Limb (tissue), 2 donors: ENCODE measurements at regions not wholly inside any gene's neighbourhood (a gene's known extent, or its start where the extent isn't known, plus 50 kb on each side); places are given as distances from the start of the nearest gene placed in this dataset.

Experiments
- DNase-seq, 2 donors: peaks; one replicate each; pipeline ENCODE4 v3.0.0-alpha.2; 2016; ENCODE audit errors: extremely low spot score in 2 of 2

- DNase-seq, result no peak
Measured at GRCh38 chr11:92829121-92829520, 140.3 kb upstream of the MTNR1B start.

- no peak for DNase-seq
Measured at GRCh38 chr11:92829671-92830070, 139.8 kb upstream of the MTNR1B start.

GRCh38 chr11:92830377-92831155, 138.9 kb upstream of the MTNR1B start:
- no peak for DNase-seq

- DNase-seq, result no peak
Measured at GRCh38 chr11:92834296-92835020, 135.0 kb upstream of the MTNR1B start.

- DNase-seq, result no peak
Measured at GRCh38 chr11:92837595-92837994, 131.9 kb upstream of the MTNR1B start.

GRCh38 chr11:92838759-92839310, 130.6 kb upstream of the MTNR1B start:
- peak in 1 of 2 donors; percentile 42 for DNase-seq

GRCh38 chr11:92839450-92839849, 130.0 kb upstream of the MTNR1B start:
- no peak for DNase-seq

- no peak for DNase-seq
Measured at GRCh38 chr11:92841719-92842118, 127.7 kb upstream of the MTNR1B start.

GRCh38 chr11:92843455-92843854, 126.0 kb upstream of the MTNR1B start:
- no peak for DNase-seq

GRCh38 chr11:92844197-92844596, 125.3 kb upstream of the MTNR1B start:
- DNase-seq, result no peak

- no peak for DNase-seq
Measured at GRCh38 chr11:92845390-92845789, 124.1 kb upstream of the MTNR1B start.

- DNase-seq, result no peak
Measured at GRCh38 chr11:92845805-92846204, 123.6 kb upstream of the MTNR1B start.

GRCh38 chr11:92846491-92847125, 122.8 kb upstream of the MTNR1B start:
- no peak for DNase-seq

- no peak for DNase-seq
Measured at GRCh38 chr11:92848578-92848977, 120.9 kb upstream of the MTNR1B start.

GRCh38 chr11:92850296-92850826, 119.1 kb upstream of the MTNR1B start:
- no peak for DNase-seq

GRCh38 chr11:92852229-92852628, 117.2 kb upstream of the MTNR1B start:
- no peak for DNase-seq

GRCh38 chr11:92852946-92853345, 116.5 kb upstream of the MTNR1B start:
- DNase-seq, result no peak

GRCh38 chr11:92854162-92854561, 115.3 kb upstream of the MTNR1B start:
- DNase-seq, result no peak

GRCh38 chr11:92854952-92855351, 114.5 kb upstream of the MTNR1B start:
- DNase-seq, result no peak

GRCh38 chr11:92855607-92856405, 113.6 kb upstream of the MTNR1B start:
- no peak for DNase-seq

- DNase-seq, result no peak
Measured at GRCh38 chr11:92857407-92857806, 112.0 kb upstream of the MTNR1B start.
